GM19395 (cell line): ENCODE measurements at regions not wholly inside any gene's neighbourhood (a gene's known extent, or its start where the extent isn't known, plus 50 kb on each side); places are given as distances from the start of the nearest gene placed in this dataset.

Experiments used
- ATAC-seq: cut with Tn5 transposase; IDR thresholded peaks from one replicate; pipeline ENCODE4 v1.9.1; 2021; ENCODE audit warnings: mild to moderate bottlenecking, moderate library complexity; ENCODE audit not compliant: unreplicated experiment

GRCh38 chr11:130707217-130707616 lies 209.1 kb downstream of the SNX19 start:
- no peak for ATAC-seq

GRCh38 chr11:130709531-130709930 lies 206.7 kb downstream of the SNX19 start:
- ATAC-seq, result no peak

- no peak for ATAC-seq
Observed at GRCh38 chr11:130710021-130710420, 206.3 kb downstream of the SNX19 start.

GRCh38 chr11:130710497-130711012 lies 205.7 kb downstream of the SNX19 start:
- ATAC-seq, result no peak

GRCh38 chr11:130711193-130711592 lies 205.1 kb downstream of the SNX19 start:
- ATAC-seq, result no peak

- ATAC-seq, result no peak
Observed at GRCh38 chr11:130712480-130712879, 203.8 kb downstream of the SNX19 start.

GRCh38 chr11:130715085-130715876 lies 201.0 kb downstream of the SNX19 start:
- ATAC-seq, result no peak

- no peak for ATAC-seq
Observed at GRCh38 chr11:130715877-130716220, 200.4 kb downstream of the SNX19 start.

- ATAC-seq, result no peak
Observed at GRCh38 chr11:130718120-130718519, 198.2 kb downstream of the SNX19 start.

- no peak for ATAC-seq
Observed at GRCh38 chr11:130719220-130719915, 196.9 kb downstream of the SNX19 start.

- ATAC-seq, result no peak
Observed at GRCh38 chr11:130720232-130721022, 195.9 kb downstream of the SNX19 start.

- no peak for ATAC-seq
Observed at GRCh38 chr11:130721023-130721681, 195.1 kb downstream of the SNX19 start.

GRCh38 chr11:130721736-130722135 lies 194.5 kb downstream of the SNX19 start:
- ATAC-seq, result no peak

GRCh38 chr11:130722401-130722800 lies 193.9 kb downstream of the SNX19 start:
- no peak for ATAC-seq

GRCh38 chr11:130725421-130726233 lies 190.7 kb downstream of the SNX19 start:
- ATAC-seq, result no peak

- no peak for ATAC-seq
Observed at GRCh38 chr11:130726234-130727037, 189.8 kb downstream of the SNX19 start.

GRCh38 chr11:130727157-130728119 lies 188.8 kb downstream of the SNX19 start:
- no peak for ATAC-seq
